ENCODE measurements at regions not wholly inside any gene's neighbourhood (a gene's known extent, or its start where the extent isn't known, plus 50 kb on each side); places are given as distances from the start of the nearest gene placed in this dataset.

GRCh38 chr19:32224371-32225244 lies 120.8 kb upstream of the ZNF507 start:
- peaks cover 6% of the 10 kb centered on the region for H3K4me1 Mint-ChIP-seq (ENCODE audit: low read depth)
- H3K27ac Mint-ChIP-seq = no peak overlapping the region
- TF ChIP-seq CTCF (IDR thresholded peaks at IDR 0.05) = peak; percentile 100
- H3K4me3 Mint-ChIP-seq = peak overlapping the region; percentile 62
- no peaks in the 10 kb centered on the region for H3K36me3 Mint-ChIP-seq (ENCODE audit: low read depth)
- no peaks in the 10 kb centered on the region for H3K9me3 Mint-ChIP-seq
- peak; percentile 3 for DNase-seq
- H3K27me3 Mint-ChIP-seq (ENCODE audit: insufficient read depth) = peaks cover 4% of the 10 kb centered on the region

- TF ChIP-seq CTCF (IDR thresholded peaks at IDR 0.05) = no peak
- H3K4me3 Mint-ChIP-seq = no peak overlapping the region
- peaks cover 4% of the 10 kb centered on the region for H3K27me3 Mint-ChIP-seq (ENCODE audit: insufficient read depth)
- no peak for DNase-seq
- no peaks in the 10 kb centered on the region for H3K9me3 Mint-ChIP-seq
- no peak overlapping the region for H3K27ac Mint-ChIP-seq
- no peaks in the 10 kb centered on the region for H3K36me3 Mint-ChIP-seq (ENCODE audit: low read depth)
- peaks cover 6% of the 10 kb centered on the region for H3K4me1 Mint-ChIP-seq (ENCODE audit: low read depth)
These were observed 117.7 kb upstream of the ZNF507 start for GRCh38 chr19:32227561-32228165.

- Mint-ChIP-seq H3K4me3 (no peak overlapping the region), H3K27ac (no peak overlapping the region), H3K9me3 (no peaks in the 10 kb centered on the region), H3K27me3 (ENCODE audit: insufficient read depth) (peaks cover 4% of the 10 kb centered on the region), H3K4me1 (ENCODE audit: low read depth) (no peaks in the 10 kb centered on the region), H3K36me3 (ENCODE audit: low read depth) (no peaks in the 10 kb centered on the region)
- no peak for TF ChIP-seq CTCF (IDR thresholded peaks at IDR 0.05)
- no peak for DNase-seq
These were observed 115.0 kb upstream of the ZNF507 start for GRCh38 chr19:32230441-32230840.

GRCh38 chr19:32231020-32231419 lies 114.4 kb upstream of the ZNF507 start:
- no peak for TF ChIP-seq CTCF (IDR thresholded peaks at IDR 0.05)
- H3K36me3 Mint-ChIP-seq (ENCODE audit: low read depth) = no peaks in the 10 kb centered on the region
- H3K27ac Mint-ChIP-seq = no peak overlapping the region
- no peaks in the 10 kb centered on the region for H3K9me3 Mint-ChIP-seq
- H3K4me1 Mint-ChIP-seq (ENCODE audit: low read depth) = no peaks in the 10 kb centered on the region
- H3K4me3 Mint-ChIP-seq = no peak overlapping the region
- peaks cover 4% of the 10 kb centered on the region for H3K27me3 Mint-ChIP-seq (ENCODE audit: insufficient read depth)
- DNase-seq = no peak

GRCh38 chr19:32231691-32232090 lies 113.7 kb upstream of the ZNF507 start:
- no peak for DNase-seq
- no peak for TF ChIP-seq CTCF (IDR thresholded peaks at IDR 0.05)
- peaks cover 4% of the 10 kb centered on the region for H3K27me3 Mint-ChIP-seq (ENCODE audit: insufficient read depth)
- H3K9me3 Mint-ChIP-seq = no peaks in the 10 kb centered on the region
- H3K4me1 Mint-ChIP-seq (ENCODE audit: low read depth) = no peaks in the 10 kb centered on the region
- no peak overlapping the region for H3K4me3 Mint-ChIP-seq
- H3K27ac Mint-ChIP-seq = no peak overlapping the region
- H3K36me3 Mint-ChIP-seq (ENCODE audit: low read depth) = no peaks in the 10 kb centered on the region

Data from HFFc6 (cell line).